ENCODE measurements at regions not wholly inside any gene's neighbourhood (a gene's known extent, or its start where the extent isn't known, plus 50 kb on each side); places are given as distances from the start of the nearest gene placed in this dataset.
"Not testable (repeated sequence)": the region's sequence is repeated elsewhere in the genome, so short reads cannot be mapped to it uniquely, and the experiment has no call there.

GRCh38 chr2:113330060-113330767, 51.5 kb upstream of the PAX8 start:
- H3K4me2 ChIP-seq (ENCODE audit: low read length); H3K9me2 ChIP-seq (ENCODE audit: low read depth, low read length): not testable (repeated sequence)

GRCh38 chr2:113328973-113329372, 50.3 kb upstream of the PAX8 start:
- H3K9me3 ChIP-seq (ENCODE audit: low read length); H3K79me2 ChIP-seq (ENCODE audit: insufficient read depth, low read length); H4K20me1 ChIP-seq (ENCODE audit: insufficient read depth, low read length); H3K27ac ChIP-seq (ENCODE audit: low read depth, low read length, poor library complexity, severe bottlenecking); H3F3A ChIP-seq (ENCODE audit: insufficient read depth, low read length); H3K4me3 ChIP-seq (ENCODE audit: low read depth, low read length, poor library complexity, severe bottlenecking); H3K4me1 ChIP-seq (ENCODE audit: insufficient read depth, low read length, severe bottlenecking); H3K36me3 ChIP-seq (ENCODE audit: insufficient read depth, low read length); H2AFZ ChIP-seq (ENCODE audit: low read length); H3K9ac ChIP-seq (ENCODE audit: low read length); H3K9me2 ChIP-seq (ENCODE audit: low read depth, low read length); H3K27me3 ChIP-seq (ENCODE audit: insufficient read depth, low read length); H3K4me2 ChIP-seq (ENCODE audit: low read length): not testable (repeated sequence)

More at GRCh38 chr2:113330060-113330767, 51.5 kb upstream of the PAX8 start:
- H3K9me3 ChIP-seq (ENCODE audit: low read length); H3K9ac ChIP-seq (ENCODE audit: low read length); H3K79me2 ChIP-seq (ENCODE audit: insufficient read depth, low read length); H3K4me1 ChIP-seq (ENCODE audit: insufficient read depth, low read length, severe bottlenecking); H4K20me1 ChIP-seq (ENCODE audit: insufficient read depth, low read length); H3K27me3 ChIP-seq (ENCODE audit: insufficient read depth, low read length); H3K4me3 ChIP-seq (ENCODE audit: low read depth, low read length, poor library complexity, severe bottlenecking); H3K36me3 ChIP-seq (ENCODE audit: insufficient read depth, low read length); H2AFZ ChIP-seq (ENCODE audit: low read length); H3F3A ChIP-seq (ENCODE audit: insufficient read depth, low read length); H3K27ac ChIP-seq (ENCODE audit: low read depth, low read length, poor library complexity, severe bottlenecking): not testable (repeated sequence)

GRCh38 chr2:113328572-113328971, 49.9 kb upstream of the PAX8 start:
- H2AFZ ChIP-seq (ENCODE audit: low read length), result not testable (repeated sequence)

More at GRCh38 chr2:113328572-113328971, 49.9 kb upstream of the PAX8 start:
- not testable (repeated sequence) for H3K4me1 ChIP-seq (ENCODE audit: insufficient read depth, low read length, severe bottlenecking); H3K9ac ChIP-seq (ENCODE audit: low read length); H3K27ac ChIP-seq (ENCODE audit: low read depth, low read length, poor library complexity, severe bottlenecking); H3K9me3 ChIP-seq (ENCODE audit: low read length); H3K9me2 ChIP-seq (ENCODE audit: low read depth, low read length); H3K36me3 ChIP-seq (ENCODE audit: insufficient read depth, low read length); H3K27me3 ChIP-seq (ENCODE audit: insufficient read depth, low read length); H4K20me1 ChIP-seq (ENCODE audit: insufficient read depth, low read length); H3K4me2 ChIP-seq (ENCODE audit: low read length); H3K79me2 ChIP-seq (ENCODE audit: insufficient read depth, low read length); H3F3A ChIP-seq (ENCODE audit: insufficient read depth, low read length); H3K4me3 ChIP-seq (ENCODE audit: low read depth, low read length, poor library complexity, severe bottlenecking)
